K562 (cell line): ENCODE measurements at regions not wholly inside any gene's neighbourhood (a gene's known extent, or its start where the extent isn't known, plus 50 kb on each side); places are given as distances from the start of the nearest gene placed in this dataset.

Source experiments
- CREB1 ChIP-seq, 2 experiments: sonication (generic) in 1 of 2; formaldehyde crosslinking in 1 of 2; IDR thresholded peaks; 2 replicates each; pipeline versions ENCODE4 v1.6.1 to v1.8.0; 2012 to 2022; ENCODE audit warnings: inconsistent platforms in 1 of 2, mild to moderate bottlenecking in 1 of 2, missing genetic modification reagents in 1 of 2, moderate library complexity in 1 of 2
- CTCF ChIP-seq, 3 experiments: IDR thresholded peaks in 2 of 3; conservative IDR thresholded peaks in 1 of 3; 2 replicates each; pipeline ENCODE4 v1.5.1; 2011 to 2012; ENCODE audit warnings: low read length in 3 of 3, mild to moderate bottlenecking in 3 of 3, control low read depth in 2 of 3, improper control_type of control experiment in 1 of 3, inconsistent platforms in 1 of 3, low read depth in 1 of 3, mixed read lengths in 1 of 3, moderate library complexity in 1 of 3; ENCODE audit not compliant: insufficient read depth in 2 of 3
- HNRNPLL ChIP-seq: fragments of 200-400 bp; formaldehyde crosslinking; IDR thresholded peaks from 2 replicates; pipeline ENCODE4 v1.6.1; 2017; ENCODE audit warnings: low read length, low read depth, mild to moderate bottlenecking; ENCODE audit not compliant: poor library complexity, severe bottlenecking
- MAFK ChIP-seq: IDR thresholded peaks from 2 replicates; pipeline ENCODE4 v1.6.1; 2011; ENCODE audit warnings: low read length, improper control_type of control experiment
- MYBL2 ChIP-seq, 2 experiments: fragments of 450-650 bp in 1 of 2; sonication (generic) in 1 of 2; formaldehyde crosslinking in 1 of 2; IDR thresholded peaks; 2 replicates each; pipeline versions ENCODE4 v1.6.1 to v1.8.1; 2017 to 2022; ENCODE audit warnings: borderline replicate concordance in 1 of 2, inconsistent platforms in 1 of 2, low read depth in 1 of 2, mild to moderate bottlenecking in 1 of 2, missing genetic modification reagents in 1 of 2, moderate library complexity in 1 of 2
- POLR2AphosphoS2 ChIP-seq: IDR thresholded peaks from 2 replicates; pipeline ENCODE4 v1.6.1; 2012; ENCODE audit warnings: low read length, improper control_type of control experiment
- POLR2AphosphoS5 ChIP-seq: IDR thresholded peaks from 2 replicates; pipeline ENCODE4 v1.6.1; 2011; ENCODE audit warnings: mild to moderate bottlenecking, low read depth, low read length, moderate library complexity; ENCODE audit not compliant: control insufficient read depth, insufficient read depth
- PTBP1 ChIP-seq: fragments of 200-400 bp; formaldehyde crosslinking; IDR thresholded peaks from 2 replicates; pipeline ENCODE4 v1.6.1; 2017; ENCODE audit warnings: low read depth, low read length
- SNRNP70 ChIP-seq: fragments of 200-400 bp; formaldehyde crosslinking; optimal IDR thresholded peaks from 2 replicates; pipeline ENCODE3; 2017; ENCODE audit warnings: low read depth, low read length
- SP1 ChIP-seq: sonication (generic); formaldehyde crosslinking; IDR thresholded peaks from 2 replicates; pipeline ENCODE4 v1.8.1; 2022; ENCODE audit warnings: mild to moderate bottlenecking, missing genetic modification reagents
- THAP12 ChIP-seq: fragments of 250-450 bp; sonication (Bioruptor Pico); IDR thresholded peaks from 2 replicates; pipeline ENCODE4 v1.9.0; 2021; ENCODE audit warnings: mild to moderate bottlenecking, inconsistent platforms
- U2AF2 ChIP-seq: fragments of 200-400 bp; formaldehyde crosslinking; optimal IDR thresholded peaks from 2 replicates; pipeline ENCODE3; 2017; ENCODE audit warnings: low read depth, mild to moderate bottlenecking, low read length
- ZNF165 ChIP-seq: fragments of 250-450 bp; sonication (Bioruptor Pico); IDR thresholded peaks from 2 replicates; pipeline ENCODE4 v1.4.0; 2020; ENCODE audit warnings: borderline replicate concordance

GRCh38 chr22:48483764-48484528 lies 1343.7 kb downstream of the BRD1 start:
- TF ChIP-seq ZNF165 (no peak), THAP12 (no peak), PTBP1 (no peak), CREB1 (IDR thresholded peaks at IDR 0.05) (no peak), CREB1 (CRISPR knock-in tag; IDR thresholded peaks at IDR 0.05) (no peak), SNRNP70 (no peak), MAFK (no peak), HNRNPLL (no peak), CTCF (IDR thresholded peaks at IDR 0.05 in 2 of 3, conservative IDR thresholded peaks at IDR 0.05 in 1 of 3; ENCODE audit: insufficient read depth in 2 of 3, low read depth in 1 of 3, low read length in 3 of 3) (no peak), POLR2AphosphoS2 (no peak), SP1 (CRISPR knock-in tag) (no peak), U2AF2 (no peak), MYBL2 (IDR thresholded peaks at IDR 0.05; ENCODE audit: low read depth) (no peak), MYBL2 (CRISPR knock-in tag; IDR thresholded peaks at IDR 0.05; ENCODE audit: borderline replicate concordance) (no peak), POLR2AphosphoS5 (no peak)
